GM12878 (cell line): ENCODE measurements at regions not wholly inside any gene's neighbourhood (a gene's known extent, or its start where the extent isn't known, plus 50 kb on each side); places are given as distances from the start of the nearest gene placed in this dataset.

Source experiments
- ATAC-seq: fragments of 200-7000 bp; cut with Tn5 transposase; 3 replicates; pipeline ENCODE4 v1.9.1; 2020; ENCODE audit warnings: mild to moderate bottlenecking, moderate library complexity
- BruUV-seq: library from RNA; stranded (reverse); fragments of 400-500 nt; replicated peaks from 2 replicates; lab custom pipeline; 2021; lab: Mats Ljungman, UMichigan
- CTCF ChIA-PET: fragments of 300-600 bp; sonication (Branson Sonifier 250); formaldehyde crosslinking; extraction: SDS; loops from one replicate; lab custom pipeline; 2021; ENCODE audit warnings: inconsistent platforms; lab: Yijun Ruan, JAX
- POLR2A ChIA-PET: fragments of 350-600 bp; formaldehyde crosslinking; extraction: SDS; loops from one replicate; lab custom pipeline; 2021; ENCODE audit warnings: inconsistent platforms; lab: Charles Lee
- RAD21 ChIA-PET: fragments of 300-600 bp; sonication (Branson Sonifier 250); formaldehyde crosslinking; loops from one replicate; lab custom pipeline; 2023; ENCODE audit warnings: antibody characterized with exemption; ENCODE audit not compliant: unreplicated experiment; lab: Charles Lee
- SMC1A ChIA-PET: fragments of 300-600 bp; sonication (Branson Sonifier 250); formaldehyde crosslinking; loops from one replicate; lab custom pipeline; 2023; ENCODE audit not compliant: unreplicated experiment, uncharacterized antibody; lab: Charles Lee
- DNase-seq: peaks from one replicate; pipeline ENCODE4 v3.0.0-alpha.2; 2011; ENCODE audit warnings: low read depth, low spot score
- FAIRE-seq: peaks from 3 replicates; lab custom pipeline; 2011; peaks lifted over from hg19 to GRCh38; lab: Jason Lieb, UNC
- H2AFZ ChIP-seq: 2 replicates; pipeline ENCODE4 v1.6.0; 2011; ENCODE audit warnings: low read depth, low read length, control low read depth; ENCODE audit not compliant: control insufficient read depth
- H3K27ac ChIP-seq: 2 replicates; pipeline ENCODE4 v1.5.1; 2011; ENCODE audit warnings: control low read depth; ENCODE audit not compliant: control insufficient read depth, insufficient read depth
- H3K27me3 ChIP-seq, 2 experiments: replicated peaks in 1 of 2; 2 replicates each; pipeline versions ENCODE4 v1.6.0 to v1.6.1; 2011; ENCODE audit warnings: low read length in 1 of 2; ENCODE audit not compliant: control insufficient read depth in 2 of 2, insufficient read depth in 2 of 2
- H3K36me3 ChIP-seq, 2 experiments: 2 replicates each; pipeline ENCODE4 v1.5.1; 2011; ENCODE audit warnings: low read length in 1 of 2; ENCODE audit not compliant: control insufficient read depth in 2 of 2, insufficient read depth in 2 of 2
- H3K4me1 ChIP-seq: 2 replicates; pipeline ENCODE4 v1.6.1; 2011; ENCODE audit warnings: mild to moderate bottlenecking, low read length, moderate library complexity, mixed read lengths; ENCODE audit not compliant: control insufficient read depth, insufficient read depth
- H3K4me2 ChIP-seq: 2 replicates; pipeline ENCODE4 v1.6.0; 2011; ENCODE audit warnings: control low read depth; ENCODE audit not compliant: control insufficient read depth, insufficient read depth
- H3K4me3 ChIP-seq: fragments of 200-600 bp; sonication (generic); 2 replicates; pipeline ENCODE4 v1.5.1; 2016
- H3K79me2 ChIP-seq: 2 replicates; pipeline ENCODE4 v1.6.0; 2011; ENCODE audit warnings: low read length; ENCODE audit not compliant: control insufficient read depth, insufficient read depth
- H3K9ac ChIP-seq: 2 replicates; pipeline ENCODE4 v1.8.0; 2011; ENCODE audit warnings: low read length, control low read depth, mixed read lengths; ENCODE audit not compliant: control insufficient read depth, insufficient read depth
- H3K9me3 ChIP-seq: replicated peaks from 3 replicates; pipeline ENCODE4 v1.5.1; 2011; ENCODE audit warnings: mild to moderate bottlenecking, low read length; ENCODE audit not compliant: control insufficient read depth, insufficient read depth
- H4K20me1 ChIP-seq: 2 replicates; pipeline ENCODE4 v1.6.0; 2011; ENCODE audit not compliant: control insufficient read depth, insufficient read depth
- GABPA ChIP-seq: IDR thresholded peaks from 2 replicates; pipeline ENCODE4 v1.6.1; 2014; ENCODE audit warnings: antibody characterized with exemption, low read depth, mild to moderate bottlenecking, inconsistent platforms
- MTA2 ChIP-seq: fragments of 450-650 bp; IDR thresholded peaks from 2 replicates; pipeline ENCODE4 v1.6.1; 2016; ENCODE audit warnings: low read depth, mild to moderate bottlenecking, moderate library complexity
- ZNF217 ChIP-seq: fragments of 450-650 bp; IDR thresholded peaks from 2 replicates; pipeline ENCODE4 v1.6.1; 2017; ENCODE audit warnings: antibody characterized with exemption, mild to moderate bottlenecking
- WGBS: methylation state at CpG from one replicate; pipeline ENCODE4 v1.1.6; 2016; ENCODE audit warnings: low lambda C conversion rate; ENCODE audit not compliant: insufficient replicate concordance, insufficient coverage; ENCODE audit errors: missing lambda C conversion rate; 5-methylcytosine and 5-hydroxymethylcytosine counted together
- in situ Hi-C: fragments of 300-500 bp; cut with MboI; formaldehyde crosslinking; loops from 9 replicates; pipeline ENCODE4 v1.14.3; 2018; ENCODE audit warnings: mixed read lengths
- intact Hi-C: fragments of 100-400 bp; cut with micrococcal nuclease; formaldehyde crosslinking; loops from one replicate; pipeline ENCODE4 v1.14.2; 2022; ENCODE audit not compliant: unreplicated experiment
- TF ChIP-seq, protein P1 (sequence below): fragments of 450-650 bp; IDR thresholded peaks from 2 replicates; pipeline ENCODE4 v1.6.1; 2017; ENCODE audit warnings: borderline replicate concordance
- TF ChIP-seq, protein P2 (sequence below), 3 experiments: IDR thresholded peaks in 2 of 3; conservative IDR thresholded peaks in 1 of 3; 2 replicates each; pipeline ENCODE4 v1.5.1; 2011; ENCODE audit warnings: low read depth in 3 of 3, low read length in 3 of 3, mild to moderate bottlenecking in 3 of 3, control low read depth in 2 of 3, moderate library complexity in 2 of 3, inconsistent platforms in 1 of 3, mixed read lengths in 1 of 3; ENCODE audit not compliant: control insufficient read depth in 2 of 3, insufficient read depth in 1 of 3; ENCODE audit errors: extremely low read depth in 1 of 3
- TF ChIP-seq, protein P3 (sequence below): fragments of 150-350 bp; IDR thresholded peaks from 2 replicates; pipeline ENCODE4 v1.6.1; 2014; ENCODE audit warnings: mild to moderate bottlenecking, low read depth, low read length
- TF ChIP-seq, protein P4 (sequence below): fragments of 450-650 bp; IDR thresholded peaks from 2 replicates; pipeline ENCODE4 v1.6.1; 2016; ENCODE audit warnings: mild to moderate bottlenecking, moderate library complexity, borderline replicate concordance
- TF ChIP-seq, protein P5 (sequence below): fragments of 450-650 bp; IDR thresholded peaks from 2 replicates; pipeline ENCODE4 v1.6.1; 2017; ENCODE audit warnings: mild to moderate bottlenecking, moderate library complexity

DNA sequence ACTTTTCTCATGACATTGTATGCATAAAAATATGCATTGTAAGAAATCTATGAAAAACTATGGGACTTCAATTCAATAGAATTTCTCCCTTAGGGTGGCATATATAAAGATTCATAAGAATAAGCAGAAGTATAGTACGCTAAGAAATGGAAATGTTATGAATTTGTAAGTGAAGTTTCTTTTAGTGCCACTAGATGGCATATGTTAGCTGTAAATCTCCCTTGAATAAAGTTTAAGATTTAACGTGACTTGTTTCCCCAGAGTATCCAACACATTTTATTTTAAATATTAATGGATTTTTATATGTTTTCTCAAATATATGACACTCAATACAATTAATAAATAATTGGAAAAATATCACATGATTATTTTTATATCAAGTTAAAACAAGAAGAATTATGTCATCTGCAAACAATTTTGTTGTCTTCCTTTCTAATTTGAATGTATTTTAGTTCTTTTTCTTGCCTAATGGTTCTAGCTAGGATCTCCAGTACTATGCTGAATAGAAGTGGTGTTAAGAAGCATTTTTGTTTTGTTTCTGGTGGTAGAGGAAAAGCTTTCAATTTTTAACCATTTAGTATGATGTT lies 287.2 kb downstream of the HGF start:
- ChIA-PET POLR2A (no interaction called here), RAD21 (interaction anchor here (0.6 to 4.5 kb wide), 13 partner anchors 9 to 1371 kb away, joined by 3 to 48 read pairs (median 4); no protein-coding TSS in a partner anchor), SMC1A (interaction anchor here (0.6 to 3.3 kb wide), 22 partner anchors 9 to 1246 kb away, joined by 3 to 43 read pairs (median 4); no protein-coding TSS in a partner anchor), CTCF (interaction anchor here (0.6 to 4.8 kb wide), 30 partner anchors 9 to 1250 kb away, joined by 3 to 62 read pairs (median 3); partner anchors contain the start of gene HGF)
- H3K36me3 ChIP-seq, result no peaks in the 10 kb centered on the region
- ATAC-seq, result peak; percentile 65
- FAIRE-seq, result peak; percentile 49
- no peaks in the 10 kb centered on the region for H3K27me3 ChIP-seq
- no peak overlapping the region for H3K4me2 ChIP-seq
- BruUV-seq, result no TSS peak
- H3K27ac ChIP-seq, result no peak overlapping the region
- no peaks in the 10 kb centered on the region for H3K9me3 ChIP-seq
- no peak overlapping the region for H3K9ac ChIP-seq
- DNase-seq, result no peak
- H3K4me1 ChIP-seq, result no peaks in the 10 kb centered on the region
- H4K20me1 ChIP-seq, result no peaks in the 10 kb centered on the region
- WGBS, result 20% methylated on average over 2 of the region's 2 CpGs
- in situ Hi-C loops (loop anchor here (5.0 to 25.0 kb wide), 3 partner anchors 755 to 1250 kb away; no protein-coding TSS in a partner anchor), intact Hi-C loops (loop anchor here (5.0 kb wide), 2 partner anchors 1090 to 1245 kb away; no protein-coding TSS in a partner anchor)
- H3K79me2 ChIP-seq, result no peaks in the 10 kb centered on the region
- H3K4me3 ChIP-seq, result no peak overlapping the region
- no peak overlapping the region for H2AFZ ChIP-seq
- TF ChIP-seq, protein P1, sequence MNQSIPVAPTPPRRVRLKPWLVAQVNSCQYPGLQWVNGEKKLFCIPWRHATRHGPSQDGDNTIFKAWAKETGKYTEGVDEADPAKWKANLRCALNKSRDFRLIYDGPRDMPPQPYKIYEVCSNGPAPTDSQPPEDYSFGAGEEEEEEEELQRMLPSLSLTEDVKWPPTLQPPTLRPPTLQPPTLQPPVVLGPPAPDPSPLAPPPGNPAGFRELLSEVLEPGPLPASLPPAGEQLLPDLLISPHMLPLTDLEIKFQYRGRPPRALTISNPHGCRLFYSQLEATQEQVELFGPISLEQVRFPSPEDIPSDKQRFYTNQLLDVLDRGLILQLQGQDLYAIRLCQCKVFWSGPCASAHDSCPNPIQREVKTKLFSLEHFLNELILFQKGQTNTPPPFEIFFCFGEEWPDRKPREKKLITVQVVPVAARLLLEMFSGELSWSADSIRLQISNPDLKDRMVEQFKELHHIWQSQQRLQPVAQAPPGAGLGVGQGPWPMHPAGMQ, result no peak
- TF ChIP-seq MTA2, result no peak
- no peak for TF ChIP-seq ZNF217
- TF ChIP-seq, protein P2, sequence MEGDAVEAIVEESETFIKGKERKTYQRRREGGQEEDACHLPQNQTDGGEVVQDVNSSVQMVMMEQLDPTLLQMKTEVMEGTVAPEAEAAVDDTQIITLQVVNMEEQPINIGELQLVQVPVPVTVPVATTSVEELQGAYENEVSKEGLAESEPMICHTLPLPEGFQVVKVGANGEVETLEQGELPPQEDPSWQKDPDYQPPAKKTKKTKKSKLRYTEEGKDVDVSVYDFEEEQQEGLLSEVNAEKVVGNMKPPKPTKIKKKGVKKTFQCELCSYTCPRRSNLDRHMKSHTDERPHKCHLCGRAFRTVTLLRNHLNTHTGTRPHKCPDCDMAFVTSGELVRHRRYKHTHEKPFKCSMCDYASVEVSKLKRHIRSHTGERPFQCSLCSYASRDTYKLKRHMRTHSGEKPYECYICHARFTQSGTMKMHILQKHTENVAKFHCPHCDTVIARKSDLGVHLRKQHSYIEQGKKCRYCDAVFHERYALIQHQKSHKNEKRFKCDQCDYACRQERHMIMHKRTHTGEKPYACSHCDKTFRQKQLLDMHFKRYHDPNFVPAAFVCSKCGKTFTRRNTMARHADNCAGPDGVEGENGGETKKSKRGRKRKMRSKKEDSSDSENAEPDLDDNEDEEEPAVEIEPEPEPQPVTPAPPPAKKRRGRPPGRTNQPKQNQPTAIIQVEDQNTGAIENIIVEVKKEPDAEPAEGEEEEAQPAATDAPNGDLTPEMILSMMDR (IDR thresholded peaks at IDR 0.05 in 2 of 3, conservative IDR thresholded peaks at IDR 0.05 in 1 of 3; ENCODE audit: control insufficient read depth in 2 of 3, extremely low read depth in 1 of 3, insufficient read depth in 1 of 3, low read depth in 3 of 3, low read length in 3 of 3), result peak; percentile 36 to 58 (median 43); a peak in 4 of 6 replicates
- TF ChIP-seq GABPA, result no peak
- TF ChIP-seq, protein P3, sequence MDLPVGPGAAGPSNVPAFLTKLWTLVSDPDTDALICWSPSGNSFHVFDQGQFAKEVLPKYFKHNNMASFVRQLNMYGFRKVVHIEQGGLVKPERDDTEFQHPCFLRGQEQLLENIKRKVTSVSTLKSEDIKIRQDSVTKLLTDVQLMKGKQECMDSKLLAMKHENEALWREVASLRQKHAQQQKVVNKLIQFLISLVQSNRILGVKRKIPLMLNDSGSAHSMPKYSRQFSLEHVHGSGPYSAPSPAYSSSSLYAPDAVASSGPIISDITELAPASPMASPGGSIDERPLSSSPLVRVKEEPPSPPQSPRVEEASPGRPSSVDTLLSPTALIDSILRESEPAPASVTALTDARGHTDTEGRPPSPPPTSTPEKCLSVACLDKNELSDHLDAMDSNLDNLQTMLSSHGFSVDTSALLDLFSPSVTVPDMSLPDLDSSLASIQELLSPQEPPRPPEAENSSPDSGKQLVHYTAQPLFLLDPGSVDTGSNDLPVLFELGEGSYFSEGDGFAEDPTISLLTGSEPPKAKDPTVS, result no peak
- TF ChIP-seq, protein P4, sequence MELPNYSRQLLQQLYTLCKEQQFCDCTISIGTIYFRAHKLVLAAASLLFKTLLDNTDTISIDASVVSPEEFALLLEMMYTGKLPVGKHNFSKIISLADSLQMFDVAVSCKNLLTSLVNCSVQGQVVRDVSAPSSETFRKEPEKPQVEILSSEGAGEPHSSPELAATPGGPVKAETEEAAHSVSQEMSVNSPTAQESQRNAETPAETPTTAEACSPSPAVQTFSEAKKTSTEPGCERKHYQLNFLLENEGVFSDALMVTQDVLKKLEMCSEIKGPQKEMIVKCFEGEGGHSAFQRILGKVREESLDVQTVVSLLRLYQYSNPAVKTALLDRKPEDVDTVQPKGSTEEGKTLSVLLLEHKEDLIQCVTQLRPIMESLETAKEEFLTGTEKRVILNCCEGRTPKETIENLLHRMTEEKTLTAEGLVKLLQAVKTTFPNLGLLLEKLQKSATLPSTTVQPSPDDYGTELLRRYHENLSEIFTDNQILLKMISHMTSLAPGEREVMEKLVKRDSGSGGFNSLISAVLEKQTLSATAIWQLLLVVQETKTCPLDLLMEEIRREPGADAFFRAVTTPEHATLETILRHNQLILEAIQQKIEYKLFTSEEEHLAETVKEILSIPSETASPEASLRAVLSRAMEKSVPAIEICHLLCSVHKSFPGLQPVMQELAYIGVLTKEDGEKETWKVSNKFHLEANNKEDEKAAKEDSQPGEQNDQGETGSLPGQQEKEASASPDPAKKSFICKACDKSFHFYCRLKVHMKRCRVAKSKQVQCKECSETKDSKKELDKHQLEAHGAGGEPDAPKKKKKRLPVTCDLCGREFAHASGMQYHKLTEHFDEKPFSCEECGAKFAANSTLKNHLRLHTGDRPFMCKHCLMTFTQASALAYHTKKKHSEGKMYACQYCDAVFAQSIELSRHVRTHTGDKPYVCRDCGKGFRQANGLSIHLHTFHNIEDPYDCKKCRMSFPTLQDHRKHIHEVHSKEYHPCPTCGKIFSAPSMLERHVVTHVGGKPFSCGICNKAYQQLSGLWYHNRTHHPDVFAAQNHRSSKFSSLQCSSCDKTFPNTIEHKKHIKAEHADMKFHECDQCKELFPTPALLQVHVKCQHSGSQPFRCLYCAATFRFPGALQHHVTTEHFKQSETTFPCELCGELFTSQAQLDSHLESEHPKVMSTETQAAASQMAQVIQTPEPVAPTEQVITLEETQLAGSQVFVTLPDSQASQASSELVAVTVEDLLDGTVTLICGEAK, result no peak
- TF ChIP-seq, protein P5, sequence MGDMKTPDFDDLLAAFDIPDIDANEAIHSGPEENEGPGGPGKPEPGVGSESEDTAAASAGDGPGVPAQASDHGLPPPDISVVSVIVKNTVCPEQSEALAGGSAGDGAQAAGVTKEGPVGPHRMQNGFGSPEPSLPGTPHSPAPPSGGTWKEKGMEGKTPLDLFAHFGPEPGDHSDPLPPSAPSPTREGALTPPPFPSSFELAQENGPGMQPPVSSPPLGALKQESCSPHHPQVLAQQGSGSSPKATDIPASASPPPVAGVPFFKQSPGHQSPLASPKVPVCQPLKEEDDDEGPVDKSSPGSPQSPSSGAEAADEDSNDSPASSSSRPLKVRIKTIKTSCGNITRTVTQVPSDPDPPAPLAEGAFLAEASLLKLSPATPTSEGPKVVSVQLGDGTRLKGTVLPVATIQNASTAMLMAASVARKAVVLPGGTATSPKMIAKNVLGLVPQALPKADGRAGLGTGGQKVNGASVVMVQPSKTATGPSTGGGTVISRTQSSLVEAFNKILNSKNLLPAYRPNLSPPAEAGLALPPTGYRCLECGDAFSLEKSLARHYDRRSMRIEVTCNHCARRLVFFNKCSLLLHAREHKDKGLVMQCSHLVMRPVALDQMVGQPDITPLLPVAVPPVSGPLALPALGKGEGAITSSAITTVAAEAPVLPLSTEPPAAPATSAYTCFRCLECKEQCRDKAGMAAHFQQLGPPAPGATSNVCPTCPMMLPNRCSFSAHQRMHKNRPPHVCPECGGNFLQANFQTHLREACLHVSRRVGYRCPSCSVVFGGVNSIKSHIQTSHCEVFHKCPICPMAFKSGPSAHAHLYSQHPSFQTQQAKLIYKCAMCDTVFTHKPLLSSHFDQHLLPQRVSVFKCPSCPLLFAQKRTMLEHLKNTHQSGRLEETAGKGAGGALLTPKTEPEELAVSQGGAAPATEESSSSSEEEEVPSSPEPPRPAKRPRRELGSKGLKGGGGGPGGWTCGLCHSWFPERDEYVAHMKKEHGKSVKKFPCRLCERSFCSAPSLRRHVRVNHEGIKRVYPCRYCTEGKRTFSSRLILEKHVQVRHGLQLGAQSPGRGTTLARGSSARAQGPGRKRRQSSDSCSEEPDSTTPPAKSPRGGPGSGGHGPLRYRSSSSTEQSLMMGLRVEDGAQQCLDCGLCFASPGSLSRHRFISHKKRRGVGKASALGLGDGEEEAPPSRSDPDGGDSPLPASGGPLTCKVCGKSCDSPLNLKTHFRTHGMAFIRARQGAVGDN, result no peak
